ENCODE measurements at regions not wholly inside any gene's neighbourhood (a gene's known extent, or its start where the extent isn't known, plus 50 kb on each side); places are given as distances from the start of the nearest gene placed in this dataset.

GRCh38 chr14:48876806-48877340 lies 709.3 kb downstream of the RPS29 start:
- DNase-seq (ENCODE audit: low read depth in 2 of 2) = no peak

GRCh38 chr14:48874711-48875110 lies 711.5 kb downstream of the RPS29 start:
- no peak for DNase-seq (ENCODE audit: low read depth in 2 of 2)

- DNase-seq (ENCODE audit: low read depth in 2 of 2) = no peak
Observed at GRCh38 chr14:48857366-48857765, 728.8 kb downstream of the RPS29 start.

- DNase-seq (ENCODE audit: low read depth in 2 of 2) = no peak
Observed at GRCh38 chr14:48853159-48853558, 733.0 kb downstream of the RPS29 start.

- DNase-seq (ENCODE audit: low read depth in 2 of 2) = no peak
Observed at GRCh38 chr14:48849741-48850322, 736.3 kb downstream of the RPS29 start.

- DNase-seq (ENCODE audit: low read depth in 2 of 2) = no peak
Observed at GRCh38 chr14:48842785-48843184, 743.4 kb downstream of the RPS29 start.

GRCh38 chr14:48826058-48826457 lies 760.1 kb downstream of the RPS29 start:
- no peak for DNase-seq (ENCODE audit: low read depth in 2 of 2)

GRCh38 chr14:48814562-48814961 lies 771.6 kb downstream of the RPS29 start:
- DNase-seq (ENCODE audit: low read depth in 2 of 2) = no peak

- DNase-seq (ENCODE audit: low read depth in 2 of 2) = no peak
Observed at GRCh38 chr14:48805315-48805714, 780.9 kb downstream of the RPS29 start.

- DNase-seq (ENCODE audit: low read depth in 2 of 2) = no peak
Observed at GRCh38 chr14:48792376-48793024, 793.7 kb downstream of the RPS29 start.

GRCh38 chr14:48788771-48789170 lies 797.4 kb downstream of the RPS29 start:
- no peak for DNase-seq (ENCODE audit: low read depth in 2 of 2)

- DNase-seq (ENCODE audit: low read depth in 2 of 2) = no peak
Observed at GRCh38 chr14:48786498-48786897, 799.7 kb downstream of the RPS29 start.

- no peak for DNase-seq (ENCODE audit: low read depth in 2 of 2)
Observed at GRCh38 chr14:48771717-48772116, 814.5 kb downstream of the RPS29 start.

- DNase-seq (ENCODE audit: low read depth in 2 of 2) = no peak
Observed at GRCh38 chr14:48751293-48751692, 834.9 kb downstream of the RPS29 start.

GRCh38 chr14:48748151-48748675 lies 838.0 kb downstream of the RPS29 start:
- DNase-seq (ENCODE audit: low read depth in 2 of 2) = no peak

- no peak for DNase-seq (ENCODE audit: low read depth in 2 of 2)
Observed at GRCh38 chr14:48747561-48748089, 838.6 kb downstream of the RPS29 start.

- DNase-seq (ENCODE audit: low read depth in 2 of 2) = no peak
Observed at GRCh38 chr14:48744202-48744601, 842.0 kb downstream of the RPS29 start.

GRCh38 chr14:48738186-48738925 lies 847.8 kb downstream of the RPS29 start:
- no peak for DNase-seq (ENCODE audit: low read depth in 2 of 2)

GRCh38 chr14:48735607-48736006 lies 850.6 kb downstream of the RPS29 start:
- DNase-seq (ENCODE audit: low read depth in 2 of 2) = no peak

GRCh38 chr14:48731260-48731659 lies 854.9 kb downstream of the RPS29 start:
- DNase-seq (ENCODE audit: low read depth in 2 of 2) = no peak

GRCh38 chr14:48726080-48726642 lies 860.0 kb downstream of the RPS29 start:
- DNase-seq (ENCODE audit: low read depth in 2 of 2) = no peak

Measured in activated CD8-positive, alpha-beta memory T cell treated with anti-CD3 and anti-CD28 coated beads for 4 hours (primary cell).